WTC11 (cell line): ENCODE measurements at regions not wholly inside any gene's neighbourhood (a gene's known extent, or its start where the extent isn't known, plus 50 kb on each side); places are given as distances from the start of the nearest gene placed in this dataset.

Experiments used
- ATAC-seq: fragments of 200-7000 bp; cut with Tn5 transposase; 2 replicates; pipeline ENCODE4 v1.10.0; 2021; ENCODE audit warnings: mild to moderate bottlenecking, moderate library complexity
- CTCF ChIA-PET: fragments of 300-600 bp; sonication (Branson Sonifier 250); formaldehyde crosslinking; loops from one replicate; lab custom pipeline; 2021; ENCODE audit warnings: antibody characterized with exemption; lab: Charles Lee
- POLR2A ChIA-PET: fragments of 350-600 bp; sonication (Branson Sonifier 250); formaldehyde crosslinking; loops from one replicate; lab custom pipeline; 2021; ENCODE audit warnings: antibody characterized with exemption; lab: Charles Lee
- DNase-seq: peaks from one replicate; pipeline ENCODE4 v3.0.0; 2021; ENCODE audit warnings: low spot score
- H3K27ac Mint-ChIP-seq: 2 replicates; pipeline ENCODE4 v1.8.0; 2021; ENCODE audit warnings: mixed read lengths
- H3K27me3 Mint-ChIP-seq: 2 replicates; pipeline ENCODE4 v1.8.0; 2021; ENCODE audit warnings: low read depth, mild to moderate bottlenecking, moderate library complexity, mixed read lengths
- H3K36me3 Mint-ChIP-seq: 2 replicates; pipeline ENCODE4 v1.8.0; 2021; ENCODE audit warnings: mixed read lengths
- H3K4me1 Mint-ChIP-seq: 2 replicates; pipeline ENCODE4 v1.8.0; 2022; ENCODE audit warnings: mixed read lengths
- H3K4me3 Mint-ChIP-seq: 2 replicates; pipeline ENCODE4 v1.8.0; 2021; ENCODE audit warnings: mild to moderate bottlenecking, moderate library complexity, mixed read lengths
- H3K9me3 Mint-ChIP-seq: 2 replicates; pipeline ENCODE4 v1.8.0; 2021; ENCODE audit warnings: mixed read lengths
- ATF1 ChIP-seq: sonication (generic); formaldehyde crosslinking; IDR thresholded peaks from 2 replicates; pipeline ENCODE4 v1.8.1; 2023; ENCODE audit warnings: mild to moderate bottlenecking, moderate library complexity, missing genetic modification reagents
- ATF2 ChIP-seq: sonication (generic); formaldehyde crosslinking; IDR thresholded peaks from 2 replicates; pipeline ENCODE4 v1.8.1; 2022; ENCODE audit warnings: low read depth, missing genetic modification reagents, borderline replicate concordance
- CDX4 ChIP-seq: fragments of 250-450 bp; sonication (Bioruptor Pico); IDR thresholded peaks from 2 replicates; pipeline ENCODE4 v1.9.0; 2021; ENCODE audit warnings: moderate library complexity, mild to moderate bottlenecking, inconsistent platforms, borderline replicate concordance
- CREM ChIP-seq: sonication (generic); formaldehyde crosslinking; IDR thresholded peaks from 2 replicates; pipeline ENCODE4 v1.8.1; 2022; ENCODE audit warnings: mild to moderate bottlenecking, missing genetic modification reagents, moderate library complexity
- E2F4 ChIP-seq: sonication (generic); formaldehyde crosslinking; IDR thresholded peaks from 2 replicates; pipeline ENCODE4 v1.8.1; 2022; ENCODE audit warnings: low read depth, mild to moderate bottlenecking, moderate library complexity, missing genetic modification reagents, borderline replicate concordance
- GRHL2 ChIP-seq: fragments of 250-450 bp; sonication (Bioruptor Pico); IDR thresholded peaks from 2 replicates; pipeline ENCODE4 v1.8.0; 2022; ENCODE audit warnings: mild to moderate bottlenecking, moderate library complexity; ENCODE audit not compliant: insufficient replicate concordance, severe bottlenecking
- GTF2I ChIP-seq: fragments of 250-450 bp; sonication (Bioruptor Pico); conservative IDR thresholded peaks from 2 replicates; pipeline ENCODE4 v1.4.0; 2021; ENCODE audit warnings: mild to moderate bottlenecking
- IRF1 ChIP-seq: sonication (generic); formaldehyde crosslinking; IDR thresholded peaks from 2 replicates; pipeline ENCODE4 v1.8.0; 2023; ENCODE audit warnings: missing genetic modification reagents
- KAT7 ChIP-seq: sonication (generic); formaldehyde crosslinking; IDR thresholded peaks from 2 replicates; pipeline ENCODE4 v1.8.1; 2023; ENCODE audit warnings: missing genetic modification reagents, mild to moderate bottlenecking, borderline replicate concordance
- MYBL2 ChIP-seq: sonication (generic); formaldehyde crosslinking; IDR thresholded peaks from 2 replicates; pipeline ENCODE4 v1.8.1; 2023; ENCODE audit warnings: mild to moderate bottlenecking, moderate library complexity, missing genetic modification reagents
- NFATC4 ChIP-seq: fragments of 250-450 bp; sonication (Bioruptor Pico); IDR thresholded peaks from 2 replicates; pipeline ENCODE4 v1.9.0; 2021; ENCODE audit warnings: mild to moderate bottlenecking
- SMAD4 ChIP-seq: sonication (generic); formaldehyde crosslinking; IDR thresholded peaks from 2 replicates; pipeline ENCODE4 v1.8.0; 2022; ENCODE audit warnings: mild to moderate bottlenecking, missing genetic modification reagents
- ZBTB21 ChIP-seq: sonication (generic); formaldehyde crosslinking; IDR thresholded peaks from 2 replicates; pipeline ENCODE4 v1.8.1; 2023; ENCODE audit warnings: mild to moderate bottlenecking, missing genetic modification reagents, borderline replicate concordance
- ZBTB43 ChIP-seq: sonication (generic); formaldehyde crosslinking; IDR thresholded peaks from 2 replicates; pipeline ENCODE4 v1.8.1; 2023; ENCODE audit warnings: mild to moderate bottlenecking, missing genetic modification reagents
- ZNF512 ChIP-seq: sonication (generic); formaldehyde crosslinking; IDR thresholded peaks from 2 replicates; pipeline ENCODE4 v1.8.1; 2022; ENCODE audit warnings: missing genetic modification reagents, borderline replicate concordance
- ZSCAN18 ChIP-seq: fragments of 250-450 bp; sonication (Bioruptor Pico); IDR thresholded peaks from 2 replicates; pipeline ENCODE4 v2.1.2; 2022; ENCODE audit warnings: mild to moderate bottlenecking, moderate library complexity

- TF ChIP-seq GRHL2 (CRISPR knock-in tag) (no peak), ATF2 (CRISPR knock-in tag) (no peak), ZBTB21 (CRISPR knock-in tag) (no peak), MYBL2 (CRISPR knock-in tag) (no peak), ZBTB43 (CRISPR knock-in tag) (no peak), GTF2I (CRISPR knock-in tag) (no peak), SMAD4 (CRISPR knock-in tag) (no peak), ZSCAN18 (CRISPR knock-in tag) (no peak)
Measured at GRCh38 chr3:81909796-81910195, 148.4 kb upstream of the GBE1 start (continued).

GRCh38 chr3:81908561-81908960 is 147.1 kb upstream of the GBE1 start:
- Mint-ChIP-seq H3K27ac (no peak overlapping the region), H3K4me3 (no peak overlapping the region), H3K27me3 (no peaks in the 10 kb centered on the region), H3K36me3 (peaks cover 10% of the 10 kb centered on the region), H3K9me3 (peaks cover 28% of the 10 kb centered on the region), H3K4me1 (peaks cover 2% of the 10 kb centered on the region)
- TF ChIP-seq E2F4 (CRISPR knock-in tag): no peak
- no peak for TF ChIP-seq CREM
- TF ChIP-seq CDX4: no peak
- TF ChIP-seq IRF1 (CRISPR knock-in tag): no peak
- no peak for TF ChIP-seq ZNF512 (CRISPR knock-in tag)
- no peak for TF ChIP-seq NFATC4 (CRISPR knock-in tag)
- no peak for TF ChIP-seq ATF1 (CRISPR knock-in tag)
- TF ChIP-seq KAT7 (CRISPR knock-in tag): no peak
- POLR2A ChIA-PET: no interaction called here
- ATAC-seq (no peak), DNase-seq (no peak)
- CTCF ChIA-PET: interaction anchor here (1.6 kb wide), 1 partner anchor 10 kb away, joined by 7 read pairs; no protein-coding TSS in a partner anchor
